ENCODE measurements at regions not wholly inside any gene's neighbourhood (a gene's known extent, or its start where the extent isn't known, plus 50 kb on each side); places are given as distances from the start of the nearest gene placed in this dataset.

- DNase-seq (ENCODE audit: low spot score) = no peak
- TF ChIP-seq, protein P1, sequence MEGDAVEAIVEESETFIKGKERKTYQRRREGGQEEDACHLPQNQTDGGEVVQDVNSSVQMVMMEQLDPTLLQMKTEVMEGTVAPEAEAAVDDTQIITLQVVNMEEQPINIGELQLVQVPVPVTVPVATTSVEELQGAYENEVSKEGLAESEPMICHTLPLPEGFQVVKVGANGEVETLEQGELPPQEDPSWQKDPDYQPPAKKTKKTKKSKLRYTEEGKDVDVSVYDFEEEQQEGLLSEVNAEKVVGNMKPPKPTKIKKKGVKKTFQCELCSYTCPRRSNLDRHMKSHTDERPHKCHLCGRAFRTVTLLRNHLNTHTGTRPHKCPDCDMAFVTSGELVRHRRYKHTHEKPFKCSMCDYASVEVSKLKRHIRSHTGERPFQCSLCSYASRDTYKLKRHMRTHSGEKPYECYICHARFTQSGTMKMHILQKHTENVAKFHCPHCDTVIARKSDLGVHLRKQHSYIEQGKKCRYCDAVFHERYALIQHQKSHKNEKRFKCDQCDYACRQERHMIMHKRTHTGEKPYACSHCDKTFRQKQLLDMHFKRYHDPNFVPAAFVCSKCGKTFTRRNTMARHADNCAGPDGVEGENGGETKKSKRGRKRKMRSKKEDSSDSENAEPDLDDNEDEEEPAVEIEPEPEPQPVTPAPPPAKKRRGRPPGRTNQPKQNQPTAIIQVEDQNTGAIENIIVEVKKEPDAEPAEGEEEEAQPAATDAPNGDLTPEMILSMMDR (IDR thresholded peaks at IDR 0.05; ENCODE audit: extremely low read depth, missing control alignments) = no peak
These were observed 338.2 kb upstream of the NAV3 start for GRCh38 chr12:77492536-77492935.

- no peak for DNase-seq (ENCODE audit: low spot score)
- TF ChIP-seq, protein P1 (IDR thresholded peaks at IDR 0.05; ENCODE audit: extremely low read depth, missing control alignments) = no peak
These were observed 341.2 kb upstream of the NAV3 start for GRCh38 chr12:77489331-77489970.

GRCh38 chr12:77488041-77488620 lies 342.6 kb upstream of the NAV3 start:
- TF ChIP-seq, protein P1 (IDR thresholded peaks at IDR 0.05; ENCODE audit: extremely low read depth, missing control alignments) = no peak
- DNase-seq (ENCODE audit: low spot score) = no peak

- no peak for DNase-seq (ENCODE audit: low spot score)
- TF ChIP-seq, protein P1 (IDR thresholded peaks at IDR 0.05; ENCODE audit: extremely low read depth, missing control alignments) = no peak
These were observed 343.8 kb upstream of the NAV3 start for GRCh38 chr12:77486872-77487271.

GRCh38 chr12:77485961-77486854 lies 344.5 kb upstream of the NAV3 start:
- TF ChIP-seq, protein P1 (IDR thresholded peaks at IDR 0.05; ENCODE audit: extremely low read depth, missing control alignments) = no peak

GRCh38 chr12:77481687-77482086 lies 349.0 kb upstream of the NAV3 start:
- DNase-seq (ENCODE audit: low spot score) = no peak
- TF ChIP-seq, protein P1 (IDR thresholded peaks at IDR 0.05; ENCODE audit: extremely low read depth, missing control alignments) = no peak

More at GRCh38 chr12:77485961-77486854, 344.5 kb upstream of the NAV3 start:
- no peak for DNase-seq (ENCODE audit: low spot score)
